ENCODE measurements at regions not wholly inside any gene's neighbourhood (a gene's known extent, or its start where the extent isn't known, plus 50 kb on each side); places are given as distances from the start of the nearest gene placed in this dataset.

DNA sequence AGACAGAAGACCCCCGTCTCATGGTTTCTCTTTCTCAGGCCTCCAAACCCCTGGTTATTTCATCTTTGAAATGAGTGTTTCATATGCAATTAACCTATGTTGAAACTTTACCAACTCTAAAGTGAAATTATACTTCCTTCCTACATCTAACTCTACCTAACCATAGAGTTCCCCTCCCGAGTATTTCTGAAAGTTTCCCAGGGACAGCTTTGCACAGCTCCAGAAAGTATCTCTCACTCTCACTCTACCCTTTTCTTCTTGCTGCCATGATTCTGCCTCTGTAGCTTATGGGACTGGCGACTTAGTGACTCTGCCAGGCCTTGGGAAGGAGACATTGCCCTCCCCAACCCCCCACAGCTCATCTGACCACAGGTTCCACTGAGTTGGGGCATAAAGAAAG lies 107.9 kb downstream of the B3GNT2 start:
- POLR2A ChIA-PET: interaction anchor here (1.7 kb wide), 1 partner anchor 106 kb away, joined by 6 read pairs; no protein-coding TSS in a partner anchor
- DNase-seq: no peak
- Mint-ChIP-seq H3K9me3 (no peaks in the 10 kb centered on the region), H3K4me1 (peaks cover 60 to 87% (median 82%) of the 10 kb centered on the region in 4 donors), H3K36me3 (no peaks in the 10 kb centered on the region), H3K27ac (peak overlapping the region; percentile 77 to 97 (median 92)), H3K27me3 (no peaks in the 10 kb centered on the region), H3K4me3 (peak overlapping the region; percentile 12 to 96 (median 74))
- no peak for ATAC-seq

DNA sequence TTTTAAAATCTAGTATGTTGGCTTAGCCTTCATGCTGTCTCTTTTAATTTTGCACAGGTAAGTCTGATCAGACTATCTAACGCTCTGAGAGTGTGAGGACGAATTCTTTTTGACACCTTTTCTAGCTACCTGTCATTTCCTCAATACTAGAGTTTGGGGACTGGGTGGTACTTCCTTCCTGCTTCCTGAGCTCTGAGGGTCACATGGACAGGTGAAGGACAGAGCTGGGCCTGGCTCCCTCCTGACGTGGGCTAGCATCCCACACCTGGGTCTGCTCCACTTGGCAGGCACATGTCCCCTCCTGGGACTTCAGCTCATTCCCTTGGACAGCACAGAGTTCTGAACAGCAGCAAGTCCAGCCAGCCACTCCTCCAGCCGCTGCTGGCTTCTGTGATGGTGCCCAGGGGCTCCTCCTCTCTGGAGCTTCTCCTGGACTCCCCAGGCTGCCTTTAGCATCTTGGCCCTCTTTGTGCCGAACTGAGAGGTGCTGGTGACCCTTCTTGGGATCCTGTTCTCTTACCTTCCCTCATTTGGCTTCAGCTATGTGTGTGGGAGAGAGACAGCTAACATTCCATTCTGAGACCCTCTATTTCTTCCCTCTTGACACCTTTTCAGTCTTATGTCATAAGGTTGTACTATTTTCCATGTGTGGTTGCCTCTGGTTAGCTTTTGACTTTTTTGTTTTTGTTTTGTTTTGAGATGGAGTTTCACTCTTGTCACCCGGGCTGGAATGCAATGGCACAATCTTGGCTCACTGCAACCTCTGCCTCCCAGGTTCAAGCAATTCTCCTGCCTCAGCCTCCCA lies 106.9 kb downstream of the B3GNT2 start:
- Mint-ChIP-seq H3K4me3 (peak overlapping the region in 9 of 10 donors; percentile 71 to 96 (median 80)), H3K9me3 (no peaks in the 10 kb centered on the region), H3K27me3 (no peaks in the 10 kb centered on the region), H3K27ac (peak overlapping the region; percentile 77 to 97 (median 92)), H3K4me1 (peaks cover 54 to 88% (median 76%) of the 10 kb centered on the region in 4 donors), H3K36me3 (no peaks in the 10 kb centered on the region)
- peak in 2 of 10 donors; percentile 21 to 24 for DNase-seq
- peak in 1 of 2 donors; percentile 11 for ATAC-seq
- POLR2A ChIA-PET: interaction anchor here (1.0 to 1.7 kb wide), 2 partner anchors 11 to 106 kb away, joined by 3 to 6 read pairs; no protein-coding TSS in a partner anchor

DNA sequence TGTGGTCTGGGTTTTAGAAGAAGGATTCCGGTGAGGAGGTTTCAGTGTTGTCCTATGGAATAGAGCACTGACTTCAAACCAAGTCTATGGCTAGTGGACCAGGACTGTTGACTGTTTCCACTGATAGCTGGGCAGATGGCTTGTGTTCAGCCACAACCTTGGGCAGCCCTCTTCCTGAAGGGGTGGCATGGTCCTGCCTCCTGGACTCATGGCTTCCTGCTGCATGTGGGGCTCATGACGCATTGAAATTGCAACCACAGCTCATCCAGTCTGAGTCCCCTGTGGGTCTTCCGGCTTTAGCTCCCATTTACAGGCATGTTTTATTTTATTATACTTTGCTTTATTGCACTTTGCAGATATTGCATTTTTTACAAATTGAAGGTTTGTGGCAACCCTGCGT lies 105.0 kb downstream of the B3GNT2 start:
- H3K4me3 Mint-ChIP-seq: peak overlapping the region in 2 of 10 donors; percentile 13 to 36
- POLR2A ChIA-PET: interaction anchor here (1.0 kb wide), 1 partner anchor 8 kb away, joined by 3 read pairs; no protein-coding TSS in a partner anchor
- DNase-seq (no peak), ATAC-seq (no peak)
- H3K9me3 Mint-ChIP-seq: no peaks in the 10 kb centered on the region
- H3K27me3 Mint-ChIP-seq: no peaks in the 10 kb centered on the region
- H3K4me1 Mint-ChIP-seq: peaks cover 40 to 75% (median 59%) of the 10 kb centered on the region in 4 donors
- peak overlapping the region in 9 of 10 donors; percentile 10 to 88 (median 63) for H3K27ac Mint-ChIP-seq
- H3K36me3 Mint-ChIP-seq: no peaks in the 10 kb centered on the region

DNA sequence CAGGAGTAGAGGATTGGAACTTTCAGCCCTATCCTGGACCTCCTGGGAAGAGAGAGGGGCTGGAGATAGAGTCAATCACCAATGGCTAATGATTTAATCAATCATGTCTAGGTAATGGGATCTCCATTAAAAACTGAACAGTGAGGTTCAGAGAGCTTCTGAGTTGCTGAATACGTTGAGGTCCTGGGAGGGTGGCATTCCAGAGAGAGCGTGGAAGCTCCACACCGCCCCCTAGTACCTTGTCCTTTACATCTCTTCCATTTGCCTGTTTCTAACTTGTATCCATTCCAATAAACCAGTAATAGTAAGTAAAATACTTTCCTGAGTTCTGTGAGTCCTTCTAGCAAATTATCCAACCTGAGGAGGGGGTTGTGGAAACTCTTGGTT lies 101.7 kb downstream of the B3GNT2 start:
- Mint-ChIP-seq H3K9me3 (no peaks in the 10 kb centered on the region), H3K27ac (peak overlapping the region in 3 of 10 donors; percentile 32 to 68 (median 35)), H3K4me3 (no peak overlapping the region), H3K4me1 (peaks cover 13 to 41% (median 30%) of the 10 kb centered on the region in 4 donors), H3K27me3 (no peaks in the 10 kb centered on the region), H3K36me3 (no peaks in the 10 kb centered on the region)
- DNase-seq: no peak
- ATAC-seq: no peak
- POLR2A ChIA-PET: no interaction called here

DNA sequence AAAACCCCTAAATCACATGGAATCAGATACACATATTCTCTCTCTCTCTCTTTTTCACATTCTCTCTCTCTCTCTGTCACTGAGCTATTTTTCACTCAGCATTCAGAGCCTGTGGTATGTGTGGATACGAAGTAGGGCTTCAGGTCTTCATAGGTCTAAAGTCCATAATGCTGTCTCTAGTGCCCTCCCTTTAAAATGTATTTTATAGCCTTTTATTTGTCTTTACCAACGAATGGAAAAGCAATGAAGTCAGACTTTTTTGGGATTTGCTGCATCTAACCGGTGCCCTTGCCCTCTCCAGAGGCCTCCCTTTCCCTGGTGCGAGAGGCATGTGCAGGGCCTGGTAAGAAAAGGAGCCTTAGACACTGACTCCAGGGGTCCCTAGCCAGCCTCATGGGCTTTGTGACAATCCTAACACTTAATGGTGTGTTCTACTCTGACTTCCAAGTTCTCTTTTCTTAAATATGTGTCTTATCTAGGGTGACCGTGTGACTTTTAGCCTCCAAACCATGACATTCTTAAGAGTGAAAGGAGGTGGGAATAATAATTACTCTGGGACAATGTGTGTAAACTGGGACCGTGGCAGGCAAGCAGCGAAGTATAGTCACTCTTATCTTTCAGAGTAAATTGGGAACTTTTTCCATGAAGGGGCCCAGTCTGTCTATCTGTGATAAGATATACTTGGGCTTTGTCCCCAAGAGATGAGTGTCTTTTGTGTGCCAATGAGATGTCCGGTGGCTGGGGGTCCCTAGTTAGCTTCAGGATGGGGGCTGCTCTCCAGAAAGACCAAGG lies 101.1 kb downstream of the B3GNT2 start:
- H3K9me3 Mint-ChIP-seq: no peaks in the 10 kb centered on the region
- no peaks in the 10 kb centered on the region for H3K27me3 Mint-ChIP-seq
- ATAC-seq (no peak), DNase-seq (no peak)
- H3K4me3 Mint-ChIP-seq: no peak overlapping the region
- POLR2A ChIA-PET: interaction anchor here (0.6 to 0.7 kb wide), 2 partner anchors 25 to 144 kb away, joined by 3 to 4 read pairs; no protein-coding TSS in a partner anchor
- no peaks in the 10 kb centered on the region for H3K36me3 Mint-ChIP-seq
- H3K4me1 Mint-ChIP-seq: peaks cover 7 to 40% (median 25%) of the 10 kb centered on the region in 4 donors
- H3K27ac Mint-ChIP-seq: peak overlapping the region in 5 of 10 donors; percentile 33 to 90 (median 68)

DNA sequence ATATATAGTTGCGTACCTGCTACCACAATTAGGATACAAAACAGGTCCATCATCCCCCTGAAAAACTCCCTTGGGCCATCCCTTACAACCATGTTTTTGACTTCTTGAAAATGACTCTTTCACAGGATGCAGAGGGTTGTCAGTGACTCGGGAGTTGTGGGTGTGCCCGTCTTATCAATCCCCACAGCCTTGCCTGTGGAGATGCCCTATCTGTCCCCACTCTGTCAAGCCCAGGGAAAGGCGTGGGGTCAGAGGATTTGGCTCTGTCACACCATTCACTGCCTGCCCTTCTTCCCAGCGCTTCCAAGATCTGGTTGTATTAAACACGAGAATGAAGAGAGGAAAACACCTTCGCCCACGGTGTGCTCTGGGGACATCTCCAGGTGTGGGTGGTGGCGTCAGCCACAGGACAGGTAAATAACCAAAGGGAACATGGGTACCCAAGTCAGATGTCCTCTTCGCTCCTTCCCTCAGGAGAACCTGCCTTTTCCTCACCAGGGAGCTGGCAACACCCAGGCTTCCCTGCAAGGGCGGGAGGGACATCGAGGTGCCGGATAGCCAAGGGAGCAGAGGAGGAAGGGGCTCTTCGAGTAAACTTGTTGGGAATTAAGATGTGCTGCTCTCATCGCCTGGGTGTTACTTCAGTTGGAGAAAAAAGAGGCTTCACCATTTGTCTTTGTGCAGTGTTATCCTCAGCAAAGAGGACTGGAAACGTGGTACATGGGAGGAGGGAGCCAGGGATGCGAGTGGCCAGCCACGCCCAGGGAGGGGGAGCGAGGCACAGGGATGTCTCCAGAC lies 100.3 kb downstream of the B3GNT2 start:
- H3K4me1 Mint-ChIP-seq: peaks cover 5 to 35% (median 21%) of the 10 kb centered on the region in 4 donors
- peak overlapping the region in 6 of 10 donors; percentile 11 to 90 (median 40) for H3K27ac Mint-ChIP-seq
- no peaks in the 10 kb centered on the region for H3K36me3 Mint-ChIP-seq

DNA sequence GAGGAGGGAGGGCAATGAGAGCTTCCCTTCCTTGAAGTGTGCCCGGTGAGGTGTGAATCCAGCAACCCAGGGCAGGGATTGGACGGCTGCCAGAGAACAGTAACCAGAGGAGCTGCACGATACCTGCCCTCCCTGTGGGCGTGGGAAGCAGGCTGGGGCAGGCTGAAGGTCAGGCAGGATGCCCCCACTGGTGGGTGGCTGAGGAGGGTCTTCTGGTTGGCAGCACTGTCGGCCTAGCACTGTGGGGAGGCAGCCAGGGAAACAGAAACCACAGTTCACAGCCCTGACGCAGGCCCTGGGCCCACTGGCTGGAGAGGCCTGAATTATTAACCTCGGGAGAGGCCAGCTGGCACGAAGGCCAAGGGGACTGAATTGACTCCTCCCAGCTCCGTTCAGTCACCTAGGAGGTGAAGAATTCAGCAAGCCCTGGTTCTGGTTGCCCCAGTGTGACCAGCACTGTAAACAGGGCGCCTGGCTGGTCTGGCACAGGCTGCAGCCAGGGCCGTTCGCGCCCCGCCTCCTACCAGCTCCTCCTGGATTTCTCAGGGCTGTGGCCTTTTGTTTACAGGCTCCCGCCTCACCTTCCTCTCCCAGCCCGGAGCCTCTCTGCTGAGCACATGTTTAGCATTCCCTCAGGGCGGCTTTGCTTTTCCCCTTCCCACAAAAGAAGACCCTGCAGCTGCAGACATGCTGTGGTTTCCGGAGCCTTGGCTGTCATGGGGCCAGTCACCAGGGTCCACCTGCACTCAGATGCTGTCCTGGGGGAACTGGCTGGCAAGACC lies 97.8 kb downstream of the B3GNT2 start:
- Mint-ChIP-seq H3K27ac (peak overlapping the region in 1 of 10 donors; percentile 49), H3K9me3 (no peaks in the 10 kb centered on the region), H3K36me3 (no peaks in the 10 kb centered on the region), H3K27me3 (no peaks in the 10 kb centered on the region), H3K4me3 (peak overlapping the region in 1 of 10 donors; percentile 4), H3K4me1 (peaks cover 0 to 18% (median 11%) of the 10 kb centered on the region in 4 donors)
- POLR2A ChIA-PET: interaction anchor here (1.4 kb wide), 1 partner anchor 12 kb away, joined by 4 read pairs; no protein-coding TSS in a partner anchor
- DNase-seq: no peak
- no peak for ATAC-seq

More for the DNA sequence above, 100.3 kb downstream of the B3GNT2 start:
- no peak overlapping the region for H3K4me3 Mint-ChIP-seq
- ATAC-seq: no peak
- H3K27me3 Mint-ChIP-seq: no peaks in the 10 kb centered on the region
- DNase-seq: no peak
- no peaks in the 10 kb centered on the region for H3K9me3 Mint-ChIP-seq
- POLR2A ChIA-PET: interaction anchor here (0.7 kb wide), 2 partner anchors 25 to 33 kb away, joined by 3 read pairs; no protein-coding TSS in a partner anchor

DNA sequence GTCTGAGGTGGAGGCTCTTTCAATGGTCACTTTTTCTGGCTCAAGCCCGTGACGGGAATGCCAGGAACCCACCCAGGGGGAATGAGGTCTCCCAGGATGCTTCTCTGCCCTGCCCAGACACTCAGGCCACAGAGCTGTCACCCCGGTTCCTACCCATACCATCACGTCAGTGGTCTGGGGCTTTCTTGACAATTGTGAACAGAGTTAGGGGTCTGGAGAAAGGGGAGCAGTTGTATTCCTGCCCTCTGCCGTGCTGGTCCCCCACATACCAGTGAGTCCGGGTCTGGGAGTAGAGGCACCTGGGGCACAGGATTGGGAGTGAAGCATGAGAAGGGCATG lies 97.2 kb downstream of the B3GNT2 start:
- peak overlapping the region in 1 of 10 donors; percentile 49 for H3K27ac Mint-ChIP-seq
- no peaks in the 10 kb centered on the region for H3K9me3 Mint-ChIP-seq
- DNase-seq (no peak), ATAC-seq (no peak)
- H3K4me1 Mint-ChIP-seq: peaks cover 3 to 18% (median 13%) of the 10 kb centered on the region in 4 donors
- H3K4me3 Mint-ChIP-seq: no peak overlapping the region
- no peaks in the 10 kb centered on the region for H3K27me3 Mint-ChIP-seq
- no peaks in the 10 kb centered on the region for H3K36me3 Mint-ChIP-seq
- POLR2A ChIA-PET: interaction anchor here (1.4 kb wide), 1 partner anchor 13 kb away, joined by 4 read pairs; no protein-coding TSS in a partner anchor

DNA sequence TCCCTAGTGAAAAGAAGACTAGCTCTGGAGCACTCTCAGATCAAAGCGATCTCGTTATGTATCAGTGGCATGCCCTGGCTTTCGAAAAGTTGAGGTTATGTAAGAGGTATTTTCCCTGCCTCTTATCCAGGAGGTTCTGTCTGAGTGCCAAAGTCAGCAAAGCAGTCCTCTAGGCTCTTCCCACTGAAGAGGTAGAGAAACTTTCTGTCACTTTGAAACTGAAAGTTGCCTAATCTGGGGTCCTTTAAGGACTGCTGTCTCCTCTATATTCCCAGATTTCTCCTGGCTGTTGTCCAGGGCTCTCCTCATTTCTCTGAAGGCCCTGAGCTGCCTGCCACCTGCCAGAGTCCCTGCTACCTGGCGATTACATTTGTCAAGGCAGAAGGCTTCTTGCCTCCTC lies 96.3 kb downstream of the B3GNT2 start:
- DNase-seq: no peak
- H3K27ac Mint-ChIP-seq: peak overlapping the region in 4 of 10 donors; percentile 9 to 79 (median 58)
- no peak for ATAC-seq
- POLR2A ChIA-PET: no interaction called here
- H3K9me3 Mint-ChIP-seq: no peaks in the 10 kb centered on the region
- H3K27me3 Mint-ChIP-seq: no peaks in the 10 kb centered on the region
- peaks cover 7 to 25% (median 22%) of the 10 kb centered on the region in 4 donors for H3K4me1 Mint-ChIP-seq
- H3K4me3 Mint-ChIP-seq: no peak overlapping the region
- no peaks in the 10 kb centered on the region for H3K36me3 Mint-ChIP-seq

DNA sequence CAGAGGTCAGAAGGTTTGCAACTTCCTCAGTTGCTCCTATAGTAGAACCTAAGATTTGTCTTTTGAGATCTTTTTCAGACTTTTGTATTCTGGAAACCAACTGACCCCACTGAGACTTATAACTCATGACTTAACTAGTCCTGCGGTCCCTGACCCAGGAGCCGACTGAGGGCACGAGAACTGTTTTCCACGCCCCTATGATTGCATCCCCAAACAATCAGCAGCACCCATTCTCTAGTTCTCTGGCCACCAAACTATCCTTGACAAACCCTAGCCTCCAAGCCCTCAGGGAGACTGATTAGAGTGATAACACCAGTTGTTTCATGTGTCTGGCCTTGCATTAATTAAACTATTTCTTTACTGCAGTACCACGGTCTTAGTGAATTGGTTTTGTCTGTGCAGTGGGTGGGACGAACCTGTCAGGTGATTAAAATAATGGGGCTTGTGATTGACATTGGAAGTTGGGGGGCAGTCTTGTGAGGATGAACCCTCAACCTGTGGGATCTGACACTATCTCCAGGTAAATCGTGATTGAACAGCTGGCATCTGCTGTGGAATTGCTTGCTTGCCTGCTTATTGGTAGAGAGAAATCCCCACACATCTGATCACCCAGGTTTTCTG lies 95.7 kb downstream of the B3GNT2 start:
- Mint-ChIP-seq H3K27ac (peak overlapping the region in 2 of 10 donors; percentile 27 to 58), H3K4me1 (peaks cover 8 to 24% (median 22%) of the 10 kb centered on the region in 4 donors), H3K4me3 (no peak overlapping the region), H3K27me3 (no peaks in the 10 kb centered on the region), H3K36me3 (no peaks in the 10 kb centered on the region), H3K9me3 (no peaks in the 10 kb centered on the region)
- ATAC-seq (no peak), DNase-seq (no peak)
- POLR2A ChIA-PET: interaction anchor here (1.0 kb wide), 1 partner anchor 19 kb away, joined by 4 read pairs; no protein-coding TSS in a partner anchor

DNA sequence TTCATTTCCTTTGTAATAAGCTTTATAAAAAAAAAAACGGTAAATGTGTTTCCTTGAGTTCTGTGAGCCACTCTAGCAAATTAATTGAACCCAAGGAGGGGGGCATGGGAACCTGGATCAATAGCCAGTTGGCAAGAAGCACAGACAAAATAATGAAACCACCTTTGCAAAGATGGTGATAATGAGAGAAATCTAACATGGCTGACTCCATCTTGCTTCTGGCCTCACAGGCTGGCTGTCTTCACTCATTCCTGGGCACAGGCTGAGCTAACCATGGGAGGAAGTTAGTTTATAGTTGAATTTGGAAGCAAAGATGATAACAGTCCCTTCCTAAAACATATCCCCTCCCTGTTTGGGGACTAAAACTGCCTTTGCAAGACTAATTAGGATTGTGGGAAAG lies 95.1 kb downstream of the B3GNT2 start:
- no peak for ATAC-seq
- Mint-ChIP-seq H3K4me1 (peaks cover 8 to 25% (median 22%) of the 10 kb centered on the region in 4 donors), H3K9me3 (peaks cover 0 to 2% (median 0%) of the 10 kb centered on the region in 9 donors), H3K36me3 (peaks cover 0 to 1% (median 0%) of the 10 kb centered on the region in 3 donors), H3K27me3 (no peaks in the 10 kb centered on the region), H3K27ac (peak overlapping the region in 2 of 10 donors; percentile 4 to 27), H3K4me3 (no peak overlapping the region)
- DNase-seq: no peak
- POLR2A ChIA-PET: interaction anchor here (0.7 to 1.0 kb wide), 2 partner anchors 19 to 111 kb away, joined by 3 to 4 read pairs; no protein-coding TSS in a partner anchor
